B cell (primary cell): ENCODE measurements at regions not wholly inside any gene's neighbourhood (a gene's known extent, or its start where the extent isn't known, plus 50 kb on each side); places are given as distances from the start of the nearest gene placed in this dataset.

Experiments
- ATAC-seq: fragments of 200-7000 bp; cut with Tn5 transposase; one replicate; pipeline ENCODE4 v1.10.0; 2021; ENCODE audit warnings: low read depth, mild to moderate bottlenecking, moderate number of reproducible peaks, moderate library complexity
- CTCF ChIA-PET: fragments of 350-600 bp; sonication (Branson Sonifier 250); formaldehyde crosslinking; loops from one replicate; lab custom pipeline; 2021; ENCODE audit warnings: antibody characterized with exemption, inconsistent platforms; lab: Charles Lee
- POLR2A ChIA-PET: fragments of 350-600 bp; sonication (Branson Sonifier 250); formaldehyde crosslinking; loops from one replicate; lab custom pipeline; 2021; ENCODE audit warnings: antibody characterized with exemption; lab: Charles Lee
- DNase-seq: peaks from one replicate; pipeline ENCODE4 v3.0.0; 2013
- H2AFZ ChIP-seq: 2 replicates; pipeline ENCODE4 v1.6.1; 2012; ENCODE audit warnings: mild to moderate bottlenecking, low read depth, low read length; ENCODE audit not compliant: insufficient read depth, poor library complexity, severe bottlenecking
- H3K27ac ChIP-seq, 2 donors: 1 replicate in 1 of 2; 2 replicates in 1 of 2; pipeline ENCODE4 v1.5.1; 2012 to 2013; ENCODE audit warnings: low read length in 2 of 2, mild to moderate bottlenecking in 2 of 2, moderate library complexity in 1 of 2
- H3K27me3 ChIP-seq, 4 experiments: fragments of 200-600 bp in 1 of 4; sonication (generic) in 1 of 4; replicated peaks in 1 of 4; 1 replicate in 2 of 4; 2 replicates in 2 of 4; pipeline versions ENCODE4 v1.6.1 to v1.7.0; 2013 to 2016; ENCODE audit warnings: low read length in 3 of 4, mild to moderate bottlenecking in 2 of 4, mixed read lengths in 1 of 4, moderate library complexity in 1 of 4; ENCODE audit not compliant: insufficient read depth in 4 of 4, control insufficient read depth in 3 of 4; ENCODE audit errors: control extremely low read depth in 1 of 4
- H3K36me3 ChIP-seq, 2 experiments: replicated peaks in 1 of 2; 1 replicate in 1 of 2; 2 replicates in 1 of 2; pipeline versions ENCODE4 v1.6.1 to v1.7.1; 2013; ENCODE audit warnings: low read length in 1 of 2; ENCODE audit not compliant: insufficient read depth in 2 of 2, control insufficient read depth in 1 of 2; ENCODE audit errors: control extremely low read depth in 1 of 2, extremely low read depth in 1 of 2
- H3K4me1 ChIP-seq, 2 donors: fragments of 200-600 bp in 1 of 2; sonication (generic) in 1 of 2; 1 replicate in 1 of 2; 2 replicates in 1 of 2; pipeline versions ENCODE4 v1.5.1 to v1.6.1; 2013 to 2017; ENCODE audit warnings: low read length in 2 of 2; ENCODE audit not compliant: control insufficient read depth in 2 of 2, insufficient read depth in 2 of 2
- H3K4me2 ChIP-seq: replicated peaks from 2 replicates; pipeline ENCODE3; 2012; ENCODE audit warnings: mild to moderate bottlenecking, low read depth, low read length; ENCODE audit not compliant: poor library complexity, severe bottlenecking
- H3K4me3 ChIP-seq, 5 experiments: fragments of 200-600 bp in 1 of 5; sonication (generic) in 1 of 5; 1 replicate in 3 of 5; 2 replicates in 2 of 5; pipeline versions ENCODE4 v1.5.1 to v1.7.0; 2011 to 2016; ENCODE audit warnings: low read length in 4 of 5, mild to moderate bottlenecking in 4 of 5, low read depth in 2 of 5, control low read depth in 1 of 5, moderate library complexity in 1 of 5; ENCODE audit not compliant: insufficient read depth in 1 of 5; ENCODE audit errors: control extremely low read depth in 1 of 5, extremely low read depth in 1 of 5
- H3K79me2 ChIP-seq: fragments of 200-600 bp; sonication (generic); one replicate; pipeline ENCODE4 v1.6.0; 2016; ENCODE audit warnings: low read length; ENCODE audit not compliant: control insufficient read depth, insufficient read depth
- H3K9ac ChIP-seq: fragments of 200-600 bp; sonication (generic); 2 replicates; pipeline ENCODE4 v1.6.1; 2017; ENCODE audit warnings: mild to moderate bottlenecking, low read length, moderate library complexity
- H3K9me3 ChIP-seq, 3 donors: one replicate each; pipeline versions ENCODE4 v1.6.1 to v1.7.1; 2013; ENCODE audit warnings: low read length in 2 of 3; ENCODE audit not compliant: control insufficient read depth in 2 of 3, insufficient read depth in 1 of 3; ENCODE audit errors: control extremely low read depth in 1 of 3
- H4K20me1 ChIP-seq: 2 replicates; pipeline ENCODE4 v1.6.0; 2012; ENCODE audit warnings: mild to moderate bottlenecking, low read length; ENCODE audit not compliant: insufficient read depth, control insufficient read depth, poor library complexity, severe bottlenecking
- H3K27ac Mint-ChIP-seq: one replicate; pipeline ENCODE4 v1.8.0; 2021; ENCODE audit warnings: mixed read lengths
- H3K27me3 Mint-ChIP-seq: one replicate; pipeline ENCODE4 v1.8.0; 2021; ENCODE audit warnings: mixed read lengths
- H3K4me1 Mint-ChIP-seq: one replicate; pipeline ENCODE4 v1.8.0; 2021; ENCODE audit warnings: mixed read lengths
- H3K4me3 Mint-ChIP-seq: one replicate; pipeline ENCODE4 v1.8.0; 2021; ENCODE audit warnings: mixed read lengths
- H3K9me3 Mint-ChIP-seq: one replicate; pipeline ENCODE4 v1.8.0; 2022; ENCODE audit warnings: mixed read lengths; ENCODE audit not compliant: insufficient read depth
- EZH2 ChIP-seq: IDR thresholded peaks from 2 replicates; pipeline ENCODE4 v1.6.1; 2012; ENCODE audit warnings: borderline replicate concordance, low read depth, mild to moderate bottlenecking, moderate library complexity, low read length; ENCODE audit not compliant: insufficient read depth, poor library complexity, severe bottlenecking
- WGBS: methylation state at CpG from one replicate; pipeline ENCODE4 v1.1.5; 2013; ENCODE audit warnings: missing lambda C conversion rate; ENCODE audit not compliant: insufficient coverage; 5-methylcytosine and 5-hydroxymethylcytosine counted together
- intact Hi-C: fragments of 100-400 bp; cut with micrococcal nuclease; formaldehyde crosslinking; loops from one replicate; pipeline ENCODE4 v1.10.0; 2022
- TF ChIP-seq, protein P1 (sequence below): fragments of 200-600 bp; IDR thresholded peaks from one replicate; pipeline ENCODE4 v1.8.0; 2022; ENCODE audit warnings: antibody characterized with exemption, mild to moderate bottlenecking

GRCh38 chr2:51465326-51465725, 433.4 kb upstream of the NRXN1 start:
- Histone ChIP-seq H3K4me2 (no peak overlapping the region), H3K27me3 (no peaks in the 10 kb centered on the region), H3K27ac (no peak overlapping the region), H3K36me3 (no peaks in the 10 kb centered on the region), H3K79me2 (no peaks in the 10 kb centered on the region), H2AFZ (no peak overlapping the region), H3K4me1 (no peaks in the 10 kb centered on the region), H3K9me3 (peaks cover 0 to 4% (median 0%) of the 10 kb centered on the region in 3 donors), H3K4me3 (no peak overlapping the region), H3K9ac (no peak overlapping the region), H4K20me1 (no peaks in the 10 kb centered on the region)
- intact Hi-C loops, result no loop called here
- CTCF ChIA-PET, result no interaction called here
- WGBS, result no CpG with 5 or more reads among the region's 4 CpGs
- TF ChIP-seq EZH2, result no peak
- TF ChIP-seq, protein P1, sequence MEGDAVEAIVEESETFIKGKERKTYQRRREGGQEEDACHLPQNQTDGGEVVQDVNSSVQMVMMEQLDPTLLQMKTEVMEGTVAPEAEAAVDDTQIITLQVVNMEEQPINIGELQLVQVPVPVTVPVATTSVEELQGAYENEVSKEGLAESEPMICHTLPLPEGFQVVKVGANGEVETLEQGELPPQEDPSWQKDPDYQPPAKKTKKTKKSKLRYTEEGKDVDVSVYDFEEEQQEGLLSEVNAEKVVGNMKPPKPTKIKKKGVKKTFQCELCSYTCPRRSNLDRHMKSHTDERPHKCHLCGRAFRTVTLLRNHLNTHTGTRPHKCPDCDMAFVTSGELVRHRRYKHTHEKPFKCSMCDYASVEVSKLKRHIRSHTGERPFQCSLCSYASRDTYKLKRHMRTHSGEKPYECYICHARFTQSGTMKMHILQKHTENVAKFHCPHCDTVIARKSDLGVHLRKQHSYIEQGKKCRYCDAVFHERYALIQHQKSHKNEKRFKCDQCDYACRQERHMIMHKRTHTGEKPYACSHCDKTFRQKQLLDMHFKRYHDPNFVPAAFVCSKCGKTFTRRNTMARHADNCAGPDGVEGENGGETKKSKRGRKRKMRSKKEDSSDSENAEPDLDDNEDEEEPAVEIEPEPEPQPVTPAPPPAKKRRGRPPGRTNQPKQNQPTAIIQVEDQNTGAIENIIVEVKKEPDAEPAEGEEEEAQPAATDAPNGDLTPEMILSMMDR, result no peak
- H3K4me3 Mint-ChIP-seq, result no peak overlapping the region
- ATAC-seq (no peak), DNase-seq (no peak)
- H3K27me3 Mint-ChIP-seq, result no peaks in the 10 kb centered on the region
- H3K4me1 Mint-ChIP-seq, result no peaks in the 10 kb centered on the region
- POLR2A ChIA-PET, result no interaction called here
- peaks cover under 1% of the 10 kb centered on the region for H3K9me3 Mint-ChIP-seq
- no peak overlapping the region for H3K27ac Mint-ChIP-seq

DNA sequence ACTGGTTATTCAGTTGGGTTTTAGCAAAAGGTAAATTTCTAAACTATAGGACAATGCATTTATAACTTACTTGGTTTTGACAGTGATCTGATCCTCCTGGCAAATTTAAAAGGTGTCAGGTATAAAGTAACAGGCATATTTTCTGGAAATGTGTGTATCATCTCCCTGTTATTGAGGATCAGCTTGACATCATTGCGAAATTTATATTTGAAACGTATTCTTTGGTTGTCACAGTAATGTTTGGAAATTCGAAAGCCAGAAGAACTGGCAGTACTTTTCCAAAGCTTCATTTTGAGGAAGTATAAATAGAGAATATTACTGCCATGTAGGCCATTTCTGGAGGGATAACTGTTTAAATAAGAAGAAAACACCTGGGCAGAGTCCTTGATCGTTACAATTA, 422.2 kb upstream of the NRXN1 start:
- Histone ChIP-seq H3K36me3 (no peaks in the 10 kb centered on the region), H3K27ac (no peak overlapping the region), H3K79me2 (no peaks in the 10 kb centered on the region), H3K9ac (no peak overlapping the region), H3K4me2 (no peak overlapping the region), H2AFZ (no peak overlapping the region), H3K4me1 (no peaks in the 10 kb centered on the region), H3K27me3 (no peaks in the 10 kb centered on the region), H3K4me3 (no peak overlapping the region), H4K20me1 (no peaks in the 10 kb centered on the region), H3K9me3 (peaks cover 0 to 7% (median 3%) of the 10 kb centered on the region in 3 donors)
- ChIA-PET POLR2A (no interaction called here), CTCF (no interaction called here)
- no peak overlapping the region for H3K27ac Mint-ChIP-seq
- TF ChIP-seq, protein P1, result no peak
- TF ChIP-seq EZH2, result no peak
- peaks cover 5% of the 10 kb centered on the region for H3K9me3 Mint-ChIP-seq
- WGBS, result 90% methylated on average over 2 of the region's 4 CpGs
- H3K4me3 Mint-ChIP-seq, result no peak overlapping the region
- DNase-seq (no peak), ATAC-seq (no peak)
- H3K4me1 Mint-ChIP-seq, result no peaks in the 10 kb centered on the region
- no peaks in the 10 kb centered on the region for H3K27me3 Mint-ChIP-seq
- intact Hi-C loops, result no loop called here
